Stimulated activated CD4-positive, alpha-beta T cell treated with anti-CD3 and anti-CD28 coated beads, Interleukin-4, amount 100 ng/mL, for 48 hours (primary cell): ENCODE measurements at regions not wholly inside any gene's neighbourhood (a gene's known extent, or its start where the extent isn't known, plus 50 kb on each side); places are given as distances from the start of the nearest gene placed in this dataset.
"Not testable (repeated sequence)": the region's sequence is repeated elsewhere in the genome, so short reads cannot be mapped to it uniquely, and the experiment has no call there.

Experiments used
- DNase-seq, 2 donors: peaks; one replicate each; pipeline ENCODE4 v3.0.0-alpha.2; 2020; ENCODE audit warnings: low read depth in 2 of 2

DNA sequence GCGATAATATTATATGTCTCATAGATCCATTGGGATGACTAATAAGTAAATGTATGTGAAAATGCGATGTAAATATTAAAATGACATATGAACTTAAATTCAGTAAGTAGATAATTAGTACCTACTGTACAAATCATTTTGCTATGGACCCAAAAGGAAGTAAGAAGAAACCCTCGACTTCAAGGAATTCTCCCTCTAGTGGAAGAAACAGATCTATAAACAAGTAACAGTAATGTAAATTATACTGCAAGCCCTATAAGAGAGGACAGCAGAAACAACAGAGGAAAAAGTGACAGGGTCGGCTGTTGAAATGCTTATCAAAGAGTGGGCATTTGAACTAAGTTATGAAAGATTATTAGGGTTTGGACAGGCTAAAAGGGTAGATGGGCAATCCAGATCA is 320.3 kb downstream of the DMAC1 start:
- DNase-seq, result no peak

- DNase-seq, result no peak
These were observed 320.9 kb downstream of the DMAC1 start for GRCh38 chr9:7478646-7479045.

DNA sequence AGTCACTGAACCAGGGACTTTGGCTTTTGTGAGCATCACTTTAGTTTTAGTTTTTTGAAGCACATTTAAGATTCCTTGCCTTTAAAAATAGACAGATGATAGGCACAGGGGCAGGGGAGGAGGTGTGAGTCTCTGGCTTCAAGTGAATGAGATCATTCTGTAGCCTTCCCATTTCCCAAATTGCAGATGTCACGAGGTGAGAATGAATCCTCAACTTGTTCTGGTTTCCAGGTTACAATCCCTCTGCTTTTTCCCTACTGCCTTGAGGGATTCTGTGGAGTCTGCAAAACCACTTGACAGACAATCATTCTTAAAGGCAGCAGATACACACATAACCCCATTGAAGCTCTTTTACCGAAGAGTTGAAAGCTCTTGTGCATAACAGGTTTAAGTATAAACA is 332.4 kb downstream of the DMAC1 start:
- DNase-seq, result no peak

GRCh38 chr9:7461791-7462190 is 337.8 kb downstream of the DMAC1 start:
- no peak for DNase-seq

DNA sequence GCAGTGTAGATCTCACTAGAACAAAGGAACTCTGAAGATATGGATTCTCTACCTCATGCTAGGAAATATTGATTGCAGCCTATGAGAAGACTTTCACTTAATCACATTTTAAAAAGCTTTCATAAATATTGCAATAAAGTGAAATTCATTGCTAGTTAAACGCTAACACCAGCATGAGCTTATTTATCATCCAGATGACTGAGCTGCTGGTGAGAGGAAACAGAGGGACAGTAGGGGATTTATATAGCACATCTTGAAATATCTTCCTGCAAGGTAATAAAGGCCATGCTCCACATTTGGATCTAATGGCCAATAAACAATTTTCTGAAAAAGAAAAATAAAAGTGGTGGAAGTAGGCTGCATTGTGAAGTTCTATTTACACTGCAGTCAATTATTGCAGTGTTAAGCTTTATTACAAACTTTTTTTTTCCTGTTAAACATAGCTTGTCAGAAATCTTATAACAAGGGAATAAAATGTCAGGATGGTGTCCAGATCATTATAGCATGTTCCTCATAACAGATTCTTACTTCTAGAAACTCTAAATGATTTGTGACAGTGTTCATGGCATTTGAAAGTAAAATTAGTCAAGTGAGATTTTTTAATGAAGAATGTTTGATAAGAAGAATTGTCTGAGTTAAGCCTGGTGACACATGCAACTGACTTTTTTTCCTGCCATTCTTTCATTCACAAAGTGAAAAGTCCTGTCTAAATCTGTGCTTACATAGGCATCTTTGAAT is 342.6 kb downstream of the DMAC1 start:
- no peak for DNase-seq

GRCh38 chr9:7456377-7456776 is 343.2 kb downstream of the DMAC1 start:
- DNase-seq, result no peak

- no peak for DNase-seq
These were observed 345.0 kb downstream of the DMAC1 start for GRCh38 chr9:7454624-7455023.

DNA sequence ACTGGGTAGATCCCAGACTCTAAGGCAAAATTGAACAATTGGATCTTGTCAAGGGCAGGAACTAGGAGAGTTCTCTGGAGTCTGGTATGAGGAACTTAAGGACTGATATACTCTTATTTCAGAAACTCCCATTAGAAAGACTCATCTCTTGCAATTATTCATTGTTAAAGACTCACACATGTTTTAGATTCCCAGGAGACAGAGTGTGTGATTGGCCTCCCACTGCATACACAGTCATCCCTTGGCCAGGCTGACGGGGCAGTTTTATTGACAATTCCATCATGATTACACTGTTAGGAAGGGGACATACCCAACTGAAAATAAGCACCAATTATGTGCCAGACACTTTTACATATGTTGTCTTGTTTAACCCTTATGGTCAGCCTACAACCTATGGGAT is 347.2 kb downstream of the DMAC1 start:
- DNase-seq, result no peak

DNA sequence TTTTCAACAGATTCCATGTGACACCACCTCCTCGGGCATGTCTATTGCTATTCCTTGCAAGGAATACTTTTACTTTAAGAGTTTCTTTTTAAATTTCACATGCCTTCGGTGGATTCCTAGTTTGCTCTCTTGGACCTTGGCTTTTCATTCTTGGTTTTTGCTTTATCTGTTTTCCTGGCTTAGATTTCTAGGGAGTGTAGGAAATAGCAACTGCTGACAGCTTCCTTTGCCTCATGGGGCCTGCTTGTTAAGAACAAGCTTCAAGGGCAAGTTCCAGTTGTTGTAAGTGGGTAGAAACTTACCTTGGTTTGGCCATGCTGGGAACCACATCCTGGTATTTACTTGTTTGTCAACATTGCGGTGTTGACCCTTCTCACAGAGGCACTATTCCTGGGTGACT is 348.5 kb downstream of the DMAC1 start:
- DNase-seq, result no peak

DNA sequence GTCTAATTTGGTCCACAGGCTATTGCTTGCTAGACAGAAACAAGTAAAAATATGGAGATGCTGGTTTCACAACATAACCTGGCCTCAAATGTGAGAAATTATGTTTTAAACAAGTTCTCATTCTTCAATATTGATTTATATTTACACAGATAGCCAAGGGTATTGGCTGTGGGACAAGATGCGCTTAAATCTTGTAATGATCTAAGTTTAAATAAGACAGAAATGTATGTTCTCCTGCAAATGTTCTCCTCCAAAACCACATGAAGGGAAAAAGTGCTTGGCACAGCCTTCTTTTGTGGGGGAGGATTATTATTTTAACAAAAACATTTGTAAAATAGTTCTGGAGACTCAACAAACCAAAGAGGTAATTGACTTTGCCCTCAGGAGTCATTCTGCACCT is 356.0 kb downstream of the DMAC1 start:
- no peak for DNase-seq

DNA sequence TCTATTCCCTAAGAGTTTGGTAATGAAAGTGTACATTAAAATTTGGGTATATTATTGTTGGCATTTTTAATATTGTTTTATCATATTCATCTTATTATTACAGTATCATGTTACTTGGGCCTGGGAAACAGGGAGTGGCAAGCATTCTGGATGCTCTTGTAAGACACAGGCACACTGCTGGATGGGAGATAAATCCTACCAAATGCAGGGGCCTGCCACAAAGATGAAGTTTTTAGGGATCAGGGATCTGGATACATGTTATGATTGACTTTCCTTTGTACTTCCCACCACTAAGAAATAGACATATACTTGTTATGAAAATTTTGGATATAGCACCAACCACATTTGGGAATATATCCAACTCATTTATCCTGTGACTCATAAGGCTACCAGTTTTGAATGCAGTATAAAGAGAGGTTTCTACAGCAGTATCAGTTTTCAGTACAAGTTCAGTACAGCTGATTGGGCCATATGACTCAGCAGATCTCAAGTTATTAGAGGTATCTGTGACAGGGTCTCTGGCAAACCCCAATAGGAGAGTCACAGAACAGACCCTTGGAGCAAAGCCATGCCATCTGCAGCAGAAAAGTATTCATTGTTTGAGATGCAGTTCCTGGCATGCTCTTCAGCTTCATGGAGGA is 360.1 kb downstream of the DMAC1 start:
- no peak for DNase-seq

DNA sequence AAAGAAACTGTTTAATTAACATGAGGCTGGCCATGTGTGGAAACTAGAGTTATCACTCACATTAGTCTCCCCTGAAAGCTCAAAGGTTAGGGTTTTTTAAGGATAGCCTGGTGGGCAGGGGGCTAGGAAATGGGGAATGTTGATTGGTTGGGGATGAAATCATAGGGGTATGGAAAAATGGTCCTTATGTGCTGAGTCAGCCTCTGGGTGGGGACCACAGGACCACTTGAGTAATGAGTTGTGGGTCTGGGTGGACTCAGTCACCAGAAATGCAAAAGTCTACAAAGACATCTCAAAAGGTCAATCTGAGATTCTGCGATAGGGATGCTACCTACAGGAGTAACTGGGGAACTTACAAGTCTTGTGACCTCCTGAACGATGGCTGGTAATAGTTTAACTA is 362.8 kb downstream of the DMAC1 start:
- no peak for DNase-seq

DNA sequence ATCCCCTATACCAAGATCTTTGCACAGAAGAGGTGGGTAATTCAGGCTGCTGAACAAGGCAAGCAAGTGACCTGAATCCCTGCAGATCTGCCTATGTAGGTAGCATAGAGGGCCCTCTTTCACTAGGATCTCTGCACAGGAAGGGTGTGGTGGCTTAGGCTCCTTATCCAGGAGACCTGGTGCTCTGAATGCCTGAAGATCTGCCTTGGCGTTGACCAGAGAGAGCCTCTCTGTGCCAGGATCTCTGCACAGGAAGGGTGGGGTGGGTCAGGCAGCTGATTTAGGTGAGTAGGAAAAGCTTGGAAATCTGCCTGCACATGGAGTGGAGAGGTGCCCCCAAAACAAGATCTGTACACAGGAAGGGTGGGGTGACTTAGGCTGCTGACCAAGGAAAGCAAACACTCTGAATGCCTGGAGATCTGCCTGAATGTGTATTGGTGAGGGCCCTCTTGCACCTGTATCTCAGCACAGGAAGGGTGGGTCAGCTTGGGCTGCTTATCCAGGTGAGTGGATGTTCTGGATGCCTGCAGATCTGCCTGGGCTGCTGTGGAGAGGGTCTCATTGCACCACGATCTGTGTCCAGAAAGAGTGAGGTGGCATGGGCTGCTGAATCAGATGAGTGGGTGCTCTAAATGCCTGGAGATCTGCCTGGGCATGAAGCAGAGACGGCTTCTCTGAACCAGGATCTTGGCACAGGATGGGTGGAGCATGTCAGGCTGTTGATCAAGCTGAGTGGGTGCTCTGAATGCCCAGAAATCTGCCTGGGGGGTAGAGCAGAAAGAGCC is 365.9 kb downstream of the DMAC1 start:
- no peak for DNase-seq

- no peak for DNase-seq
These were observed 366.6 kb downstream of the DMAC1 start for GRCh38 chr9:7432989-7433388.

- DNase-seq, result not testable (repeated sequence)
These were observed 382.2 kb downstream of the DMAC1 start for GRCh38 chr9:7417397-7417796.

GRCh38 chr9:7415836-7416235 is 383.7 kb downstream of the DMAC1 start:
- DNase-seq, result no peak

GRCh38 chr9:7408845-7409244 is 390.7 kb downstream of the DMAC1 start:
- DNase-seq, result no peak

DNA sequence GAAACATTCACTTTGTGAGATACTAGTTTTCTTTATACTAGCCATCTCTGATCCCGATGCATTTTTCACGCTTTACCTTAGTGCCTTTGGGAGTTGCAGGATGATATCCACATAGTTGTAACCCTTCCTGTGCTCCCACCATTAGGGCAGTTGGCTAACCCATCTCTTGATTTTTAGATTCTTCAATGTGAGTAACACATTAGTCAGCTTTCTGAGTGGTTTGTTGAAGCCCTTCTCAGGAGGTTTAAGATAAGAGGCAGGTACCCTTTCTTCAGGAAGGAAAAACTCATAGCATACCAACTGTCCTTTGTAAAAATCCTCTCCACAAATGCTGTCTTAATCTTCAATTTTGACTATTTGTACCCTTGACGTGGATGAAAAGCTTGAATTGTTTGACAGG is 392.3 kb downstream of the DMAC1 start:
- no peak for DNase-seq

DNA sequence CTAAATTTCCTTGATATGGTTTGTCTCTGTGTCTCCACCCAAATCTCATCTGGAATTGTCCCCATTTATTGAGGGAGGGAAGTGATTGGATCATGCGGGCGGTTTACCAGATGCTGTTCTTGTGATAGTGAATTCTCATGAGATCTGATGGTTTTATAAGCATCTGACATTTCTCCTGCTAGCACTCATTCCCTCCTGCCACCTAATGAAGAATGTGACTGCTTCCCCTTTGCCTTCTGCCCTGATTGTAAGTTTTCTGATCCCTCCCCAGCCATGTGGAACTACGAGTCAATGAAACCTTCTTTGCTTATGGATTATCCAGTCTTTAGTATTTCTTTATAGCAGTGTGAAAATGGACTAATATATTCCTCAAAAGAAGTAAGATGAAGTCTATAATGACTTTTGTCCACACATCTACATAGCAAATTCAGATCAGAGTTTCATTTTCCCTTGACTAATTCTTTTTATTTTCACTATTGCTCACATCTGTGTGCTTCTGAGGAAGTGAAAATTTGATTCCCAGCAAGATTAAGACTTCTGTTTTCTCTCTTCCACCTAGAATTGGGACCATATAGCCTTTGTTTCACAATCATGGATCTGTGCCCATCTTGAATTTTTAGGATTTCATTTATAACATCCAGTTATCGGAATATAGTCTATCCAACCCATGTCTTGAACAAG is 393.5 kb downstream of the DMAC1 start:
- DNase-seq, result no peak

DNA sequence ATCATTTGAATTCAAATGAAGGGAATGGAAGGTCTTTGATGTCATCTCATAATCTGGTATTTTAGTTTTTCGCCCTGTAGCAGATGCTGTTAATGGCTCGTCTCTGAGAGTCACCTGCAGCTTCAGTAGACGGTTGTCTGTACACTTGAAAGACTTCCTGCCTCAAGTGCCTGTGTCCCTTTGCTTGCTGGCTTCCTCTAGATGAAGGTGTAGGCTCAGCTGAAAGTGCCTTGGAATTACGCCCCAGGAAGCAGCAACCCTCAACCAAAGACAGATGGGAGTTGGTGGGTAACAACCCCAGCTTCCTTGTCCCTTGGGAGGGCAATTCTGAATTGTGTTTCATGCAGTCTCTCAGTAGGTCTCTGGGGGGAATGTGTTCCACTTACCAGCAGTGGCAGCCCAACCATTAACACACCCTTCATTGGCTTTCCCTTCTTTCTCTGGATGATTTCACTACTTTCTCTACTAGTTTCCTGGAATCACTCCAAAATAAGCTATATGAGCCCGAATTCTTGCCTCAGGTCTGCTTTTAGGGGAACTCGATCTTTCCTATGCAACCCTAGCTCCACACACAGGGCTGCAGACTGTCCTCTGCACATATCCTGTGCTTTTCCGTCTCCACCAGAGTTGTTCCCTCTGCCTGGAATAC is 395.6 kb downstream of the DMAC1 start:
- DNase-seq, result no peak

GRCh38 chr9:7403028-7403389 is 396.6 kb downstream of the DMAC1 start:
- DNase-seq, result no peak
